H1 (cell line): ENCODE measurements at regions not wholly inside any gene's neighbourhood (a gene's known extent, or its start where the extent isn't known, plus 50 kb on each side); places are given as distances from the start of the nearest gene placed in this dataset.

Source experiments
- CTCF ChIA-PET: fragments of 300-600 bp; sonication (Branson Sonifier 250); formaldehyde crosslinking; loops from one replicate; lab custom pipeline; 2021; ENCODE audit not compliant: partially characterized antibody; lab: Charles Lee
- POLR2A ChIA-PET: fragments of 300-600 bp; sonication (Branson Sonifier 250); formaldehyde crosslinking; loops from one replicate; lab custom pipeline; 2021; ENCODE audit warnings: inconsistent platforms; ENCODE audit not compliant: partially characterized antibody; lab: Charles Lee
- DNase-seq, 2 experiments: peaks; one replicate each; pipeline versions ENCODE4 v3.0.0 to v3.0.0-alpha.2; 2010 to 2022; ENCODE audit warnings: low spot score in 2 of 2, low read depth in 1 of 2, mixed read lengths in 1 of 2
- FAIRE-seq: peaks from 2 replicates; lab custom pipeline; 2011; peaks lifted over from hg19 to GRCh38; lab: Jason Lieb, UNC
- H2AFZ ChIP-seq: 2 replicates; pipeline ENCODE4 v1.8.1; 2012; ENCODE audit warnings: low read length, inconsistent platforms
- H2AK5ac ChIP-seq: 2 replicates; pipeline ENCODE4 v1.6.1; 2013; ENCODE audit warnings: low read depth, low read length
- H2BK120ac ChIP-seq: replicated peaks from 2 replicates; pipeline ENCODE3; 2013; ENCODE audit warnings: low read depth, low read length, inconsistent platforms
- H2BK12ac ChIP-seq: 2 replicates; pipeline ENCODE4 v1.6.1; 2013; ENCODE audit warnings: low read depth, low read length
- H2BK15ac ChIP-seq: 2 replicates; pipeline ENCODE4 v1.6.1; 2013; ENCODE audit warnings: low read length
- H2BK20ac ChIP-seq: 2 replicates; pipeline ENCODE4 v1.6.1; 2013; ENCODE audit warnings: low read length
- H2BK5ac ChIP-seq: 2 replicates; pipeline ENCODE4 v1.6.1; 2013; ENCODE audit warnings: low read depth, low read length
- H3K14ac ChIP-seq: 2 replicates; pipeline ENCODE4 v1.6.1; 2013; ENCODE audit warnings: inconsistent platforms; ENCODE audit not compliant: insufficient read length
- H3K18ac ChIP-seq: 2 replicates; pipeline ENCODE4 v1.6.1; 2013; ENCODE audit warnings: low read length; ENCODE audit errors: extremely low read depth
- H3K23ac ChIP-seq: 2 replicates; pipeline ENCODE4 v1.6.1; 2013; ENCODE audit warnings: inconsistent platforms; ENCODE audit not compliant: insufficient read length
- H3K23me2 ChIP-seq: 2 replicates; pipeline ENCODE4 v1.6.1; 2013; ENCODE audit warnings: low read depth, low read length
- H3K27ac ChIP-seq: 2 replicates; pipeline ENCODE4 v1.6.1; 2011; ENCODE audit warnings: low read depth, low read length, inconsistent platforms
- H3K27me3 ChIP-seq, 4 experiments: replicated peaks in 1 of 4; 1 replicate in 1 of 4; 2 replicates in 3 of 4; pipeline versions ENCODE4 v1.6.1 to v1.8.1; 2011 to 2013; ENCODE audit warnings: low read length in 3 of 4, mild to moderate bottlenecking in 3 of 4, inconsistent platforms in 2 of 4, mixed read lengths in 2 of 4, moderate library complexity in 1 of 4; ENCODE audit not compliant: control insufficient read depth in 3 of 4, insufficient read depth in 3 of 4; ENCODE audit errors: extremely low read depth in 1 of 4
- H3K36me3 ChIP-seq, 4 experiments: 2 replicates each; pipeline versions ENCODE4 v1.6.1 to v1.8.1; 2011 to 2013; ENCODE audit warnings: mild to moderate bottlenecking in 4 of 4, low read length in 3 of 4, moderate library complexity in 2 of 4, control low read depth in 1 of 4, inconsistent platforms in 1 of 4; ENCODE audit not compliant: insufficient read depth in 4 of 4, control insufficient read depth in 2 of 4
- H3K4ac ChIP-seq: replicated peaks from 2 replicates; pipeline ENCODE3; 2013; ENCODE audit warnings: low read length, low read depth, mixed read lengths, inconsistent platforms; ENCODE audit not compliant: insufficient read length
- H3K4me1 ChIP-seq, 4 experiments: replicated peaks in 1 of 4; 1 replicate in 1 of 4; 2 replicates in 3 of 4; pipeline versions ENCODE4 v1.6.1 to v1.8.1; 2011 to 2013; ENCODE audit warnings: low read length in 3 of 4, inconsistent platforms in 2 of 4, mixed read lengths in 1 of 4; ENCODE audit not compliant: insufficient read depth in 4 of 4, control insufficient read depth in 3 of 4
- H3K4me2 ChIP-seq, 2 experiments: 2 replicates each; pipeline versions ENCODE4 v1.6.1 to v1.8.1; 2011 to 2013; ENCODE audit warnings: low read depth in 2 of 2, low read length in 2 of 2, control low read depth in 1 of 2, inconsistent platforms in 1 of 2, mild to moderate bottlenecking in 1 of 2; ENCODE audit not compliant: insufficient read depth in 1 of 2
- H3K4me3 ChIP-seq, 4 experiments: fragments of 200-600, 300-600 bp in 1 of 4; sonication (generic), shearing (Covaris generic), sonication (Bioruptor Twin) in 1 of 4; 2 replicates each; pipeline versions ENCODE4 v1.5.1 to v1.8.1; 2011 to 2016; ENCODE audit warnings: low read length in 4 of 4, low read depth in 3 of 4, control low read depth in 2 of 4, inconsistent platforms in 2 of 4, mild to moderate bottlenecking in 2 of 4, mixed read lengths in 1 of 4, moderate library complexity in 1 of 4; ENCODE audit not compliant: insufficient read depth in 2 of 4; ENCODE audit errors: extremely low read depth in 1 of 4
- H3K56ac ChIP-seq: replicated peaks from 2 replicates; pipeline ENCODE3; 2013; ENCODE audit warnings: low read depth, mild to moderate bottlenecking, mixed read lengths, low read length, inconsistent platforms; ENCODE audit not compliant: insufficient read length
- H3K79me1 ChIP-seq: 2 replicates; pipeline ENCODE4 v1.6.1; 2013; ENCODE audit warnings: low read depth, low read length, control low read depth
- H3K79me2 ChIP-seq, 2 experiments: 2 replicates each; pipeline versions ENCODE4 v1.6.1 to v1.8.1; 2012 to 2013; ENCODE audit warnings: low read length in 2 of 2, mild to moderate bottlenecking in 2 of 2, inconsistent platforms in 1 of 2; ENCODE audit not compliant: insufficient read depth in 2 of 2, control insufficient read depth in 1 of 2
- H3K9ac ChIP-seq, 4 experiments: replicated peaks in 1 of 4; 1 replicate in 1 of 4; 2 replicates in 3 of 4; pipeline versions ENCODE4 v1.6.1 to v1.8.1; 2011 to 2013; ENCODE audit warnings: low read depth in 3 of 4, low read length in 3 of 4, control low read depth in 2 of 4, mild to moderate bottlenecking in 2 of 4, moderate library complexity in 2 of 4, inconsistent platforms in 1 of 4; ENCODE audit errors: extremely low read depth in 1 of 4
- H3K9me3 ChIP-seq, 2 experiments: 2 replicates each; pipeline versions ENCODE4 v1.6.1 to v1.8.1; 2012 to 2013; ENCODE audit warnings: mild to moderate bottlenecking in 2 of 2, moderate library complexity in 2 of 2, control low read depth in 1 of 2, inconsistent platforms in 1 of 2, low read depth in 1 of 2, low read length in 1 of 2, mixed read lengths in 1 of 2; ENCODE audit not compliant: insufficient read depth in 2 of 2
- H4K20me1 ChIP-seq, 2 experiments: replicated peaks in 1 of 2; 2 replicates each; pipeline versions ENCODE3 to v1.8.1; 2011 to 2013; ENCODE audit warnings: inconsistent platforms in 2 of 2, low read length in 2 of 2, mild to moderate bottlenecking in 1 of 2; ENCODE audit not compliant: insufficient read depth in 2 of 2, control insufficient read depth in 1 of 2
- H4K5ac ChIP-seq: 2 replicates; pipeline ENCODE4 v1.6.1; 2013; ENCODE audit warnings: low read length, low read depth, mixed read lengths, inconsistent platforms; ENCODE audit not compliant: insufficient read length
- H4K8ac ChIP-seq: 2 replicates; pipeline ENCODE4 v1.8.0; 2013; ENCODE audit warnings: mild to moderate bottlenecking, moderate library complexity, low read length, inconsistent platforms; ENCODE audit not compliant: insufficient read depth; ENCODE audit errors: extremely low read depth
- H4K91ac ChIP-seq: replicated peaks from 2 replicates; pipeline ENCODE3; 2013; ENCODE audit warnings: low read length, mixed read lengths, inconsistent platforms; ENCODE audit not compliant: insufficient read length
- KDM5A ChIP-seq: fragments of 200-600 bp; IDR thresholded peaks from 2 replicates; pipeline ENCODE4 v1.7.1; 2012; ENCODE audit warnings: mild to moderate bottlenecking, low read length, inconsistent platforms, mixed read lengths
- WGBS, 2 experiments: shearing (Covaris generic) in 1 of 2; methylation state at CpG; one replicate each; pipeline versions ENCODE4 v1.1.6 to v1.1.7; 2013 to 2015; ENCODE audit warnings: low lambda C conversion rate in 2 of 2, mixed read lengths in 2 of 2, inconsistent platforms in 1 of 2, low coverage in 1 of 2, missing lambda C conversion rate in 1 of 2; ENCODE audit not compliant: insufficient replicate concordance in 2 of 2, insufficient coverage in 1 of 2, insufficient read length in 1 of 2; ENCODE audit errors: extremely low coverage in 1 of 2, missing lambda C conversion rate in 1 of 2; 5-methylcytosine and 5-hydroxymethylcytosine counted together

GRCh38 chr14:30242744-30243143 is 315.1 kb upstream of the PRKD1 start:
- DNase-seq (no peak), FAIRE-seq (no peak)
- TF ChIP-seq KDM5A, result no peak
- no peak overlapping the region for H3K27ac ChIP-seq
- no peak overlapping the region for H3K18ac ChIP-seq
- no peak overlapping the region for H3K4me3 ChIP-seq
- no peaks in the 10 kb centered on the region; a peak in 1 of 7 replicates for H3K4me1 ChIP-seq
- ChIA-PET POLR2A (no interaction called here), CTCF (interaction anchor here (1.5 kb wide), 1 partner anchor 23 kb away, joined by 5 read pairs; no protein-coding TSS in a partner anchor)
- no peaks in the 10 kb centered on the region for H3K36me3 ChIP-seq
- H2BK20ac ChIP-seq, result no peak overlapping the region
- no peaks in the 10 kb centered on the region; a peak in 1 of 4 replicates for H3K9me3 ChIP-seq
- H3K79me1 ChIP-seq, result no peaks in the 10 kb centered on the region
- no peak overlapping the region for H2AFZ ChIP-seq
- no peak overlapping the region for H3K4ac ChIP-seq
- no peaks in the 10 kb centered on the region for H3K23me2 ChIP-seq
- H2BK120ac ChIP-seq, result no peak overlapping the region
- H2BK15ac ChIP-seq, result no peak overlapping the region
- H4K20me1 ChIP-seq, result no peaks in the 10 kb centered on the region
- no peak overlapping the region for H3K56ac ChIP-seq
- no peak overlapping the region for H4K8ac ChIP-seq
- no peak overlapping the region for H3K14ac ChIP-seq
- no peak overlapping the region for H2BK5ac ChIP-seq
- H3K79me2 ChIP-seq, result no peaks in the 10 kb centered on the region
- H3K27me3 ChIP-seq, result no peaks in the 10 kb centered on the region
- no peak overlapping the region for H3K9ac ChIP-seq
- no peak overlapping the region for H3K4me2 ChIP-seq
- H4K5ac ChIP-seq, result no peak overlapping the region
- WGBS, 2 experiments, result 84% methylated on average over 2 of the region's 2 CpGs; no CpG with 5 or more reads in 1 of the 2 experiments
- no peak overlapping the region for H3K23ac ChIP-seq
- H2AK5ac ChIP-seq, result no peak overlapping the region
- H2BK12ac ChIP-seq, result no peak overlapping the region
- H4K91ac ChIP-seq, result no peak overlapping the region
